HG02885 (cell line): ENCODE measurements at regions not wholly inside any gene's neighbourhood (a gene's known extent, or its start where the extent isn't known, plus 50 kb on each side); places are given as distances from the start of the nearest gene placed in this dataset.
"Not testable (repeated sequence)": the region's sequence is repeated elsewhere in the genome, so short reads cannot be mapped to it uniquely, and the experiment has no call there.

Experiments used
- ATAC-seq: cut with Tn5 transposase; IDR thresholded peaks from one replicate; pipeline ENCODE4 v1.9.1; 2021; ENCODE audit warnings: mild to moderate bottlenecking; ENCODE audit not compliant: unreplicated experiment, poor library complexity

GRCh38 chr13:53101883-53102282 is 73.3 kb downstream of the OLFM4 start:
- no peak for ATAC-seq

- no peak for ATAC-seq
These were observed 75.5 kb downstream of the OLFM4 start for GRCh38 chr13:53104136-53104535.

GRCh38 chr13:53105477-53105876 is 76.9 kb downstream of the OLFM4 start:
- no peak for ATAC-seq

- no peak for ATAC-seq
These were observed 77.3 kb downstream of the OLFM4 start for GRCh38 chr13:53105890-53106289.

GRCh38 chr13:53110181-53110580 is 81.6 kb downstream of the OLFM4 start:
- no peak for ATAC-seq

GRCh38 chr13:53110614-53111013 is 82.0 kb downstream of the OLFM4 start:
- ATAC-seq, result no peak

- ATAC-seq, result no peak
These were observed 83.9 kb downstream of the OLFM4 start for GRCh38 chr13:53112522-53112921.

- not testable (repeated sequence) for ATAC-seq
These were observed 88.4 kb downstream of the OLFM4 start for GRCh38 chr13:53117048-53117447.

- no peak for ATAC-seq
These were observed 92.6 kb downstream of the OLFM4 start for GRCh38 chr13:53121131-53121773.

GRCh38 chr13:53121919-53122318 is 93.3 kb downstream of the OLFM4 start:
- no peak for ATAC-seq

GRCh38 chr13:53123536-53123935 is 94.9 kb downstream of the OLFM4 start:
- ATAC-seq, result no peak

- ATAC-seq, result no peak
These were observed 96.0 kb downstream of the OLFM4 start for GRCh38 chr13:53124623-53125022.

GRCh38 chr13:53126841-53127245 is 98.2 kb downstream of the OLFM4 start:
- no peak for ATAC-seq

GRCh38 chr13:53127373-53127772 is 98.8 kb downstream of the OLFM4 start:
- ATAC-seq, result no peak

GRCh38 chr13:53129864-53130393 is 101.3 kb downstream of the OLFM4 start:
- no peak for ATAC-seq

- no peak for ATAC-seq
These were observed 102.7 kb downstream of the OLFM4 start for GRCh38 chr13:53131361-53131760.

GRCh38 chr13:53135301-53135700 is 106.7 kb downstream of the OLFM4 start:
- no peak for ATAC-seq

GRCh38 chr13:53136554-53137215 is 108.1 kb downstream of the OLFM4 start:
- no peak for ATAC-seq

GRCh38 chr13:53137779-53138178 is 109.2 kb downstream of the OLFM4 start:
- ATAC-seq, result no peak

GRCh38 chr13:53138376-53139036 is 109.9 kb downstream of the OLFM4 start:
- no peak for ATAC-seq

GRCh38 chr13:53141336-53141735 is 112.7 kb downstream of the OLFM4 start:
- ATAC-seq, result no peak
